ENCODE measurements at regions not wholly inside any gene's neighbourhood (a gene's known extent, or its start where the extent isn't known, plus 50 kb on each side); places are given as distances from the start of the nearest gene placed in this dataset.

DNA sequence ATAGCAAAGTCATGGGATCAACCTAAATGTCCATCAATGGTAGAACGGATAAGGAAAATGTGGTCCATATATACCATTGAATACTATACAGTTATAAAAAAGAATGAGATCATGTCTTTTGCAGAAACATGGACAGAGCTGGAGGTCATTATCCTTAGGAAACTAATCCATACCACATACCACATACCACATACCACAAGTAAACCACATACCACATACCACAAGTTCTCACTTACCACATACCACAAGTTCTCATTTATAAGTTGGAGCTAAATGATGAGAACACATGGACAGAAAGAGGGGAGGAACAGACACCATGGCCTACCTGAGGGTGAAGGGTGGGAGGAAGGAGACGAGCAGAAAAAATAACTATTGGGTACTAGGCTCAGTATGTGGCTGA lies 154.6 kb upstream of the GHR start:
- dilution Hi-C loops (cut with MboI; ENCODE audit: extremely low pct_ligation_motif_present, low sequenced_read_pairs), result no loop called here
- TF ChIP-seq EZH2 (IDR thresholded peaks at IDR 0.05; ENCODE audit: low read length), result no peak
- TF ChIP-seq, protein P1, sequence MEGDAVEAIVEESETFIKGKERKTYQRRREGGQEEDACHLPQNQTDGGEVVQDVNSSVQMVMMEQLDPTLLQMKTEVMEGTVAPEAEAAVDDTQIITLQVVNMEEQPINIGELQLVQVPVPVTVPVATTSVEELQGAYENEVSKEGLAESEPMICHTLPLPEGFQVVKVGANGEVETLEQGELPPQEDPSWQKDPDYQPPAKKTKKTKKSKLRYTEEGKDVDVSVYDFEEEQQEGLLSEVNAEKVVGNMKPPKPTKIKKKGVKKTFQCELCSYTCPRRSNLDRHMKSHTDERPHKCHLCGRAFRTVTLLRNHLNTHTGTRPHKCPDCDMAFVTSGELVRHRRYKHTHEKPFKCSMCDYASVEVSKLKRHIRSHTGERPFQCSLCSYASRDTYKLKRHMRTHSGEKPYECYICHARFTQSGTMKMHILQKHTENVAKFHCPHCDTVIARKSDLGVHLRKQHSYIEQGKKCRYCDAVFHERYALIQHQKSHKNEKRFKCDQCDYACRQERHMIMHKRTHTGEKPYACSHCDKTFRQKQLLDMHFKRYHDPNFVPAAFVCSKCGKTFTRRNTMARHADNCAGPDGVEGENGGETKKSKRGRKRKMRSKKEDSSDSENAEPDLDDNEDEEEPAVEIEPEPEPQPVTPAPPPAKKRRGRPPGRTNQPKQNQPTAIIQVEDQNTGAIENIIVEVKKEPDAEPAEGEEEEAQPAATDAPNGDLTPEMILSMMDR (optimal IDR thresholded peaks at IDR 0.05 in 1 of 3, IDR thresholded peaks at IDR 0.05 in 1 of 3, conservative IDR thresholded peaks at IDR 0.05 in 1 of 3; ENCODE audit: extremely low read depth in 1 of 3, insufficient read depth in 2 of 3, low read length in 3 of 3), result no peak
- Histone ChIP-seq H3K4me3 (ENCODE audit: control insufficient read depth in 2 of 3, extremely low read depth in 1 of 3, insufficient read depth in 2 of 3, low read depth in 1 of 3, low read length in 3 of 3) (no peak overlapping the region), H3K4me2 (ENCODE audit: control insufficient read depth, extremely low read depth, insufficient read depth, low read depth, low read length) (no peak overlapping the region), H3K9me1 (ENCODE audit: control insufficient read depth, extremely low read depth, insufficient read depth, low read length) (no peaks in the 10 kb centered on the region), H3K9ac (ENCODE audit: control insufficient read depth, extremely low read depth, insufficient read depth, low read length) (no peak overlapping the region), H4K20me1 (ENCODE audit: control insufficient read depth, extremely low read depth, insufficient read depth, low read length) (no peaks in the 10 kb centered on the region), H2AFZ (ENCODE audit: control insufficient read depth, low read length) (no peak overlapping the region), H3K36me3 (ENCODE audit: control insufficient read depth in 2 of 2, extremely low read depth in 1 of 2, insufficient read depth in 2 of 2, low read length in 2 of 2) (no peaks in the 10 kb centered on the region), H3K79me2 (ENCODE audit: control insufficient read depth, insufficient read depth, low read length) (no peaks in the 10 kb centered on the region), H3K27me3 (ENCODE audit: control insufficient read depth, extremely low read depth, insufficient read depth, low read length) (peaks cover 6% of the 10 kb centered on the region), H3K4me1 (ENCODE audit: control insufficient read depth, extremely low read depth, insufficient read depth, low read length) (no peaks in the 10 kb centered on the region), H3K27ac (ENCODE audit: control insufficient read depth, insufficient read depth, low read length) (no peak overlapping the region), H3K9me3 (ENCODE audit: control insufficient read depth, low read depth, low read length) (no peaks in the 10 kb centered on the region)
- FAIRE-seq (no peak), DNase-seq (ENCODE audit: low read depth, low spot score) (no peak)

DNA sequence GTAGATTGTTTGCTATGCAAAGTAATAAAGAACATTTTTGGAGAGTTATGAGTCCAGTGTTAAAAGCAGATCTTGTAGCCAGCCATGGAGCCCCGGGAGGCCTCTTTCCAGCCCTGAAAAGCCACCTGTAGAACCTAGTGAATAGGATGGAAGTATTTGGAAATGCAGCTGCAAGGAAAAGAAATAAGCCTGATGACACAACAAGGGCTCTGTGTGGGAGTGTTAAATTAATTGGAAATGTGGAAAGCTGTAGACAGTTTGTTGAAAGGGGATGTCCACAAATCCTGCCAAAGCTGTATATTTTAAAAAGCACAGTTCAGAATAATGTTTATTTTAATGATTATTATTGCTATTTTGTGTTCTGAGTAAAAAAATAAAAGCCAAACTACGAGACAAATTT lies 152.5 kb upstream of the GHR start:
- TF ChIP-seq, protein P1 (optimal IDR thresholded peaks at IDR 0.05 in 1 of 3, IDR thresholded peaks at IDR 0.05 in 1 of 3, conservative IDR thresholded peaks at IDR 0.05 in 1 of 3; ENCODE audit: extremely low read depth in 1 of 3, insufficient read depth in 2 of 3, low read length in 3 of 3), result no peak
- no peak for TF ChIP-seq EZH2 (IDR thresholded peaks at IDR 0.05; ENCODE audit: low read length)
- no peaks in the 10 kb centered on the region for H4K20me1 ChIP-seq (ENCODE audit: control insufficient read depth, extremely low read depth, insufficient read depth, low read length)
- no peak for FAIRE-seq
- peaks cover 6% of the 10 kb centered on the region for H3K27me3 ChIP-seq (ENCODE audit: control insufficient read depth, extremely low read depth, insufficient read depth, low read length)
- no peak overlapping the region for H3K9ac ChIP-seq (ENCODE audit: control insufficient read depth, extremely low read depth, insufficient read depth, low read length)
- no peak overlapping the region for H3K4me2 ChIP-seq (ENCODE audit: control insufficient read depth, extremely low read depth, insufficient read depth, low read depth, low read length)
- DNase-seq (ENCODE audit: low read depth, low spot score), result no peak
- dilution Hi-C loops (cut with MboI; ENCODE audit: extremely low pct_ligation_motif_present, low sequenced_read_pairs), result no loop called here
- no peak overlapping the region for H2AFZ ChIP-seq (ENCODE audit: control insufficient read depth, low read length)
- H3K27ac ChIP-seq (ENCODE audit: control insufficient read depth, insufficient read depth, low read length), result no peak overlapping the region
- H3K9me3 ChIP-seq (ENCODE audit: control insufficient read depth, low read depth, low read length), result no peaks in the 10 kb centered on the region
- H3K79me2 ChIP-seq (ENCODE audit: control insufficient read depth, insufficient read depth, low read length), result no peaks in the 10 kb centered on the region
- H3K36me3 ChIP-seq (ENCODE audit: control insufficient read depth in 2 of 2, extremely low read depth in 1 of 2, insufficient read depth in 2 of 2, low read length in 2 of 2), result no peaks in the 10 kb centered on the region
- H3K9me1 ChIP-seq (ENCODE audit: control insufficient read depth, extremely low read depth, insufficient read depth, low read length), result no peaks in the 10 kb centered on the region
- no peaks in the 10 kb centered on the region for H3K4me1 ChIP-seq (ENCODE audit: control insufficient read depth, extremely low read depth, insufficient read depth, low read length)
- no peak overlapping the region for H3K4me3 ChIP-seq (ENCODE audit: control insufficient read depth in 2 of 3, extremely low read depth in 1 of 3, insufficient read depth in 2 of 3, low read depth in 1 of 3, low read length in 3 of 3)
